GM12878 (cell line): ENCODE measurements at regions not wholly inside any gene's neighbourhood (a gene's known extent, or its start where the extent isn't known, plus 50 kb on each side); places are given as distances from the start of the nearest gene placed in this dataset.

ENCODE experiments used
- ATAC-seq: fragments of 200-7000 bp; cut with Tn5 transposase; 3 replicates; pipeline ENCODE4 v1.9.1; 2020; ENCODE audit warnings: mild to moderate bottlenecking, moderate library complexity
- BruUV-seq: library from RNA; stranded (reverse); fragments of 400-500 nt; replicated peaks from 2 replicates; lab custom pipeline; 2021; lab: Mats Ljungman, UMichigan
- CTCF ChIA-PET: fragments of 300-600 bp; sonication (Branson Sonifier 250); formaldehyde crosslinking; extraction: SDS; loops from one replicate; lab custom pipeline; 2021; ENCODE audit warnings: inconsistent platforms; lab: Yijun Ruan, JAX
- POLR2A ChIA-PET: fragments of 350-600 bp; formaldehyde crosslinking; extraction: SDS; loops from one replicate; lab custom pipeline; 2021; ENCODE audit warnings: inconsistent platforms; lab: Charles Lee
- RAD21 ChIA-PET: fragments of 300-600 bp; sonication (Branson Sonifier 250); formaldehyde crosslinking; loops from one replicate; lab custom pipeline; 2023; ENCODE audit warnings: antibody characterized with exemption; ENCODE audit not compliant: unreplicated experiment; lab: Charles Lee
- SMC1A ChIA-PET: fragments of 300-600 bp; sonication (Branson Sonifier 250); formaldehyde crosslinking; loops from one replicate; lab custom pipeline; 2023; ENCODE audit not compliant: unreplicated experiment, uncharacterized antibody; lab: Charles Lee
- DNase-seq: peaks from one replicate; pipeline ENCODE4 v3.0.0-alpha.2; 2011; ENCODE audit warnings: low read depth, low spot score
- FAIRE-seq: peaks from 3 replicates; lab custom pipeline; 2011; peaks lifted over from hg19 to GRCh38; lab: Jason Lieb, UNC
- H2AFZ ChIP-seq: 2 replicates; pipeline ENCODE4 v1.6.0; 2011; ENCODE audit warnings: low read depth, low read length, control low read depth; ENCODE audit not compliant: control insufficient read depth
- H3K27ac ChIP-seq: 2 replicates; pipeline ENCODE4 v1.5.1; 2011; ENCODE audit warnings: control low read depth; ENCODE audit not compliant: control insufficient read depth, insufficient read depth
- H3K27me3 ChIP-seq, 2 experiments: replicated peaks in 1 of 2; 2 replicates each; pipeline versions ENCODE4 v1.6.0 to v1.6.1; 2011; ENCODE audit warnings: low read length in 1 of 2; ENCODE audit not compliant: control insufficient read depth in 2 of 2, insufficient read depth in 2 of 2
- H3K36me3 ChIP-seq, 2 experiments: 2 replicates each; pipeline ENCODE4 v1.5.1; 2011; ENCODE audit warnings: low read length in 1 of 2; ENCODE audit not compliant: control insufficient read depth in 2 of 2, insufficient read depth in 2 of 2
- H3K4me1 ChIP-seq: 2 replicates; pipeline ENCODE4 v1.6.1; 2011; ENCODE audit warnings: mild to moderate bottlenecking, low read length, moderate library complexity, mixed read lengths; ENCODE audit not compliant: control insufficient read depth, insufficient read depth
- H3K4me2 ChIP-seq: 2 replicates; pipeline ENCODE4 v1.6.0; 2011; ENCODE audit warnings: control low read depth; ENCODE audit not compliant: control insufficient read depth, insufficient read depth
- H3K4me3 ChIP-seq: fragments of 200-600 bp; sonication (generic); 2 replicates; pipeline ENCODE4 v1.5.1; 2016
- H3K79me2 ChIP-seq: 2 replicates; pipeline ENCODE4 v1.6.0; 2011; ENCODE audit warnings: low read length; ENCODE audit not compliant: control insufficient read depth, insufficient read depth
- H3K9ac ChIP-seq: 2 replicates; pipeline ENCODE4 v1.8.0; 2011; ENCODE audit warnings: low read length, control low read depth, mixed read lengths; ENCODE audit not compliant: control insufficient read depth, insufficient read depth
- H3K9me3 ChIP-seq: replicated peaks from 3 replicates; pipeline ENCODE4 v1.5.1; 2011; ENCODE audit warnings: mild to moderate bottlenecking, low read length; ENCODE audit not compliant: control insufficient read depth, insufficient read depth
- H4K20me1 ChIP-seq: 2 replicates; pipeline ENCODE4 v1.6.0; 2011; ENCODE audit not compliant: control insufficient read depth, insufficient read depth
- CBX5 ChIP-seq: sonication (generic); IDR thresholded peaks from 2 replicates; pipeline ENCODE4 v1.6.1; 2016; ENCODE audit warnings: low read depth, moderate library complexity, mild to moderate bottlenecking, inconsistent platforms
- EED ChIP-seq: sonication (generic); IDR thresholded peaks from 2 replicates; pipeline ENCODE4 v1.6.1; 2016; ENCODE audit warnings: antibody characterized with exemption, low read depth
- ESRRA ChIP-seq: IDR thresholded peaks from 2 replicates; pipeline ENCODE4 v1.6.1; 2012; ENCODE audit warnings: mild to moderate bottlenecking, low read length, improper control_type of control experiment
- HSF1 ChIP-seq: fragments of 150-350 bp; IDR thresholded peaks from 2 replicates; pipeline ENCODE4 v1.6.1; 2014; ENCODE audit warnings: mild to moderate bottlenecking, low read depth, low read length
- TBL1XR1 ChIP-seq: IDR thresholded peaks from 2 replicates; pipeline ENCODE4 v1.6.1; 2012; ENCODE audit warnings: low read depth, low read length, improper control_type of control experiment
- WGBS: methylation state at CpG from one replicate; pipeline ENCODE4 v1.1.6; 2016; ENCODE audit warnings: low lambda C conversion rate; ENCODE audit not compliant: insufficient replicate concordance, insufficient coverage; ENCODE audit errors: missing lambda C conversion rate; 5-methylcytosine and 5-hydroxymethylcytosine counted together
- in situ Hi-C: fragments of 300-500 bp; cut with MboI; formaldehyde crosslinking; loops from 9 replicates; pipeline ENCODE4 v1.14.3; 2018; ENCODE audit warnings: mixed read lengths
- intact Hi-C: fragments of 100-400 bp; cut with micrococcal nuclease; formaldehyde crosslinking; loops from one replicate; pipeline ENCODE4 v1.14.2; 2022; ENCODE audit not compliant: unreplicated experiment
- TF ChIP-seq, protein P1 (sequence below): fragments of 450-650 bp; IDR thresholded peaks from 2 replicates; pipeline ENCODE4 v1.6.1; 2016; ENCODE audit warnings: mild to moderate bottlenecking

- SMC1A ChIA-PET = no interaction called here
- WGBS = 51% methylated on average over 7 of the region's 7 CpGs
- Histone ChIP-seq H3K9me3 (no peaks in the 10 kb centered on the region), H3K4me1 (no peaks in the 10 kb centered on the region), H3K4me2 (no peak overlapping the region), H3K4me3 (no peak overlapping the region), H3K36me3 (no peaks in the 10 kb centered on the region), H4K20me1 (no peaks in the 10 kb centered on the region), H3K27ac (no peak overlapping the region), H3K9ac (no peak overlapping the region), H3K27me3 (no peaks in the 10 kb centered on the region; a peak in 2 of 4 replicates), H3K79me2 (no peaks in the 10 kb centered on the region), H2AFZ (no peak overlapping the region)
- RAD21 ChIA-PET = no interaction called here
- in situ Hi-C loops (no loop called here), intact Hi-C loops (no loop called here)
- FAIRE-seq (no peak), ATAC-seq (no peak), DNase-seq (no peak)
- no TSS peak for BruUV-seq
- POLR2A ChIA-PET = no interaction called here
- CTCF ChIA-PET = no interaction called here
- TF ChIP-seq CBX5 (no peak), EED (no peak), HSF1 (no peak), ESRRA (no peak)
These were observed 88.9 kb downstream of the SOWAHC start for GRCh38 chr2:109703077-109703476.

DNA sequence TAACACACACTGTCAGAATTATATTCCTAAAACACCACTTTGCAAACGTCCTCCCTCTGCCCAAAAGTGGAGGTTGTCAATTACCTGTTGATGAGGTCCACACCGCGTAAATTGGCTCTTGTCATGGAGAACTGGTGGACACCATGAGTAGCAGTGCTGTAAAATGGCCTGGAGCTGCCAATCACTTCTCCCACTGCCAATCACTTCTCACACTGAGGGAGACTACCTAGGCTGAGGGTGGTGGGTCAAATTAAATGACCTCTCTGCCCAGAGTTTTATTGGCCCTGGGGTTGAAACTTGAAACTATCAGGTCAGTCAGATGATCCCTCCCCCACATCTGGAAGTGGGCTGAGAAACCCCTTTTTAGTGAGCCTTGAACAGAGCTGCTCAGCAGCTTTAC is 89.6 kb downstream of the SOWAHC start:
- no peak for DNase-seq
- Histone ChIP-seq H3K9me3 (no peaks in the 10 kb centered on the region), H3K4me1 (no peaks in the 10 kb centered on the region), H3K36me3 (no peaks in the 10 kb centered on the region), H3K79me2 (no peaks in the 10 kb centered on the region), H3K4me3 (no peak overlapping the region), H3K27me3 (no peaks in the 10 kb centered on the region; a peak in 2 of 4 replicates), H3K27ac (no peak overlapping the region), H3K9ac (no peak overlapping the region), H4K20me1 (no peaks in the 10 kb centered on the region), H3K4me2 (no peak overlapping the region), H2AFZ (no peak overlapping the region)
- TF ChIP-seq TBL1XR1 = no peak
- TF ChIP-seq, protein P1, sequence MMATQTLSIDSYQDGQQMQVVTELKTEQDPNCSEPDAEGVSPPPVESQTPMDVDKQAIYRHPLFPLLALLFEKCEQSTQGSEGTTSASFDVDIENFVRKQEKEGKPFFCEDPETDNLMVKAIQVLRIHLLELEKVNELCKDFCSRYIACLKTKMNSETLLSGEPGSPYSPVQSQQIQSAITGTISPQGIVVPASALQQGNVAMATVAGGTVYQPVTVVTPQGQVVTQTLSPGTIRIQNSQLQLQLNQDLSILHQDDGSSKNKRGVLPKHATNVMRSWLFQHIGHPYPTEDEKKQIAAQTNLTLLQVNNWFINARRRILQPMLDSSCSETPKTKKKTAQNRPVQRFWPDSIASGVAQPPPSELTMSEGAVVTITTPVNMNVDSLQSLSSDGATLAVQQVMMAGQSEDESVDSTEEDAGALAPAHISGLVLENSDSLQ = peak; percentile 61
- RAD21 ChIA-PET = interaction anchor here (1.0 kb wide), 1 partner anchor 158 kb away, joined by 4 read pairs; no protein-coding TSS in a partner anchor
- intact Hi-C loops (no loop called here), in situ Hi-C loops (no loop called here)
- WGBS = 51% methylated on average over 3 of the region's 3 CpGs
- no peak for FAIRE-seq
- SMC1A ChIA-PET = interaction anchor here (0.8 kb wide), 1 partner anchor 158 kb away, joined by 3 read pairs; no protein-coding TSS in a partner anchor
- no TSS peak for BruUV-seq
- CTCF ChIA-PET = no interaction called here
- ATAC-seq = no peak
- POLR2A ChIA-PET = no interaction called here
